Astrocyte of the hippocampus (primary cell): ENCODE measurements at regions not wholly inside any gene's neighbourhood (a gene's known extent, or its start where the extent isn't known, plus 50 kb on each side); places are given as distances from the start of the nearest gene placed in this dataset.

Experiments
- DNase-seq: peaks from one replicate; pipeline ENCODE4 v3.0.0; 2011; ENCODE audit warnings: low read depth, low spot score

DNA sequence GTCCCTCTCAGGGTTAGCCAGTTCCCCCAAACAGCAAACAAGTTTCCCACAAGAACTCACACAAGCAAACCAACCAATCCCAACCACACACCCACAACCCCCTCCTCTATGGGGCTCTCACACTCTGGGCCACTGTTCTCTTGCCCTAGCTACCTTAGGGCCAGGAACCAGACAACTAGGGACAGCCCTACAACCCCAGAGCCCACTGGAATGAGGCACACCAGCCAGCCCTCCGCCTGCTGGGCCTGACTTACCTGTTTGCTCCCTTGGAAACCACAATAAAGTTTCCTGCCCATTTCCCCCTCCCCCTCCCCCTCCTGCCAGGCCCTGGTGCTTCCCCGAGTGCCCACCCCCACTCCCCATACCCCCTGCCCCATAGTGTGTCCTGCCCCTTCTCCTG, 132.6 kb downstream of the WDR11 start:
- no peak for DNase-seq

GRCh38 chr10:120984221-120984620, 133.1 kb downstream of the WDR11 start:
- DNase-seq, result no peak

DNA sequence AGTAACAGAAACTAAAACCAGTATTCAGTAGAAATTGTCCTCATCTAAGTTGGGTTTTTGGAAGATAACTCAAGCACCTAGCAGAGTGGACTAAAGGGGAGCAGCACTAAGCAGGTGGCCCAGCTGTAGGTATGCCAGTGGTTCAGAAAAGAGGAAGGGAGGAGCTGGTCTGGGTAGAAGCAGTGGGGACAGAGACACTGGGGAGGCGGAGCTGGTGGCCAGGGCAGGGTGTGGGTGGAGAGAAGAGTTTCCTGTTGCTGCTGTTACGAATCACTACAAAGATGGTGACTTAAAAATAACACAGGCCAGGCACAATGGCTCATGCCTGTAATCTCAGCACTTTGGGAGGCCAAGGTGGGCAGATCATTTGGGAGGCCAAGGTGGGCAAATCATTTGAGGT, 136.2 kb downstream of the WDR11 start:
- no peak for DNase-seq

GRCh38 chr10:120988751-120989150, 137.6 kb downstream of the WDR11 start:
- DNase-seq, result no peak

- no peak for DNase-seq
Measured at GRCh38 chr10:120989279-120989678, 138.1 kb downstream of the WDR11 start.

DNA sequence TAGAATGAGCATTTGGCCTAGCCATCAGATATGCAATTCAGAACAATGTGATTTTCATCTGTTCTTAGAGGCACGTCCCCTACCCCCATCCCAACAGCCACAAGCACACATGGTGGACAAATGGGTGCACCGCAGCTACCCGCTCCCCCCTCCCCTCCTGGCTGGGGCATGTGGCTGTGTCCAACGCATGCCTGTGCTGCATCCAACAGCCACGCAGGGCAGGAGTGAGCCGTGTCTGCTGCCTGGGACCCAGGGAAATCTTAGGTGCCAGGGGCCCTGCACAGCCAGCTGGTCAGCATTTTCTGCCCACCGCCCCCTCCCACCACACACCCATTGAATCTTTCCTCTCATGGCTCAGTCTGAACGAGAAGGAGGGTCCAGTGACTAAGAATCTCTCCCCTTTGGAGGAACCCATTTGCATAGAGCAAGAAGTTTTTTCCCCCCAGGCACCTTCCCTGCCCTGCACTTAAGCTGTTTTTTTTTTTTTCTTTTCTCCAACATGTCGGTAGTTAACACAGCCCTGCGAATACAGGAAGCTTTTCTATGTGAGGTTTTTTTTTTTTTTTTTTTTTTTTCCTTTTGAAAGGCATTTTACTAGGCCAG, 138.9 kb downstream of the WDR11 start:
- no peak for DNase-seq

- no peak for DNase-seq
Measured at GRCh38 chr10:120990831-120991230, 139.7 kb downstream of the WDR11 start.

GRCh38 chr10:120993089-120993488, 141.9 kb downstream of the WDR11 start:
- no peak for DNase-seq

GRCh38 chr10:120995768-120996167, 144.6 kb downstream of the WDR11 start:
- DNase-seq, result no peak

DNA sequence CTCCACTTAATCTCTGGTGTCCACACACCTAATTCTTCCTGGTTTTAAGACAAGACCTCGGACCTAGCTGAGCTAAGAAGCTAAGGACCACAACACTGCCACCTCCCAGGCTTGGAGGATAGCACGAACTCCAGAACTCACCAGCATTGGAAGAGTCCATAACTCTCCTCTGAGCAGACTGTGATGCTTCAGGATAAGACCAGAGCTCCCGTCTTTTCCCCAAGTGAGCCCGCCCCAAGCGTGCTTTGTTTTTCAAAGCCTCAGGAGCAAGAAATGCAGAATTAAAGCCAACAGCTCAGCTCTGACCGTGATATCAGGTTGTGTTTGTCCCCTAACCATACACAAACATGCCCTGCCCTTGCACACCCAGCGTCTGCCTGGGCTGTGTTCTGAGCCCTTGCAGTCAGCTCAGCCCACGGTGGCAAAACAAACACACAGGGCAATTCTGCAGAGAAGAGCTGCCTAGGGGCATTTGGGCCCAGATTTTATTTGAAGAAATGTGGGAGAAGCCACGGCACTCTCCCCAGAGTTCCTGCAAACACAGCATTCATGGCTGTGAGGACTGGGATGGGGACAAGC, 145.4 kb downstream of the WDR11 start:
- DNase-seq, result no peak

GRCh38 chr10:120997313-120997712, 146.2 kb downstream of the WDR11 start:
- DNase-seq, result no peak

DNA sequence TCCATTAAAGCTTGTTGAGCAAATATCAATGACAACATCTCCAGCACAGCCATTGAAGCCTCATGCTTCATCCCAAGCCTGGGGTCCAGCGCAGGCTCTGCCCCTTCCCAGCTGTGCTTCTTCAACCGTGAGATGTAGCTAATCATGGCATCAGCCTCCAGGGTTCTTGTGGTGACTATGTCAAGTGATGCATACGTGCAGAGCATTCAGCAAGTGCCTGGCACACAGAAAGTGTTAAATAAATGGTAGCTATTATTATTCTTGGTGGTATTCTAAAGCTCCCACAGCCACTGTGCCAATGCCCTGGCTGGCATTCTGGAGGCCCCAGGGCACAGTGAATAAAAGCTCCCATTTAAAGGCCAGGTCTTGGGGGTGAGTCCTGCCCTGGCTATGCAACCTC, 146.6 kb downstream of the WDR11 start:
- DNase-seq, result no peak

DNA sequence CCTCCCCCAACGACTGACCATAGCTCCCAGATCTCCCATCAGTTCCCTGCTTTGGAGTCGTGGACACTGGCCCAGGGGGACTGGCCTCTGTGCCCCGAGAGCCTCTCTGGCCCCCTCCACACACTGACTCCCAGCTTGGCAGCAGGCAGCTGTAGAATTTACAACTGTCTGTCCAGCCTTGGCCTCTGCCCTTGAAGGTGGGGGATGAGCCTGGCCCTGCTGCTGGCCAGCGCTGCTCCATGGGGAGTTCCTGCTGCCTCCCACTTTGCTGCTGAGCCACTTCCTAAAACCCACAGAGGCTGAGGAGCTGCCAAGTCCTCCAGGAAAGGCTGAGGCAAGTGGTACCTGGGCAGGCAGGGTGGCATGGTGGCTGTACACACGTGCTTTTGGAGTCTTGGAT, 147.1 kb downstream of the WDR11 start:
- DNase-seq, result no peak

DNA sequence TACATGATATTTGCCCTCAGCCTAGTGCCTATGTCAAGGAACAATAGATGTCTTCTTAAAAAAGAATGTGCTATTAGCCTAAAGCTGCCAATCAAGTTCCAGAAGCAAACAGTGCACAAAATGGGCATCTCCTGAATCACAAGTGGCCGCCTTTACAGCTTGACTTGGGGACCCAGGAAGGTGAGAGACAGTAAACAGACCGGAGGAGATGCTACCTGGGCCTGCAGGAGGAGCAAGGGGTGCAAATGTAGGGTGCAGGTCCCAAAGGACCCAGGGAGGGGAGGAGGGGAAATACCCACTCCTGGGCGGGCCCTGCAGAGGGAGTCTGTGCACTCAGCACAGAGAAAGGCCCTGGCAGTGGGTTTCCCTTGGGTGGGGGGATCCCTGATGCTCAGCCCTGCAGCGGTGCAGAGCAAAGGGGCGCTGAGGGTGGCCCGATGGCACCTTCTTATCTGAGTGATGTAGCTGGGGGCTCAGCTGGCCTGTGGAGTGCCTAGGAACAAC, 147.7 kb downstream of the WDR11 start:
- no peak for DNase-seq

DNA sequence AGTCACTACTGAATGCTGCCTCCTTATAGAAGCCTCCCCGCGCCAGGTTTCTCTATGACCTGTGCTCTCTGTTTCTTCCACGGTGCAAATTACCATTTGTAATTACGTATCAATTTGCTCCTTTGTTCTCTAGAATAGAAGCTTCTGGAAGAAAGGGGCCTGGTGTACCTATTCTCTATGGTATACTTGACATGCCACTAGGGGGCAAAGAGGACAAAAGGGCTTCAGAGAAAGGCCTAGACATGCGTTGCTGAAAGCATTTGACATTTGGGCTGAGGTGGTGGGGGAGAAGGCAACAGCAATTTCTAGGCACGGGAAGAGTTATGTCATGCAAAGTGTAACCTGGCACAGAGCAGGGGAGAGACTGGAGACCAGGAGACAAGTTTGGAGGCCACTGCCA, 148.7 kb downstream of the WDR11 start:
- DNase-seq, result no peak

- no peak for DNase-seq
Measured at GRCh38 chr10:121002586-121003205, 151.5 kb downstream of the WDR11 start.

DNA sequence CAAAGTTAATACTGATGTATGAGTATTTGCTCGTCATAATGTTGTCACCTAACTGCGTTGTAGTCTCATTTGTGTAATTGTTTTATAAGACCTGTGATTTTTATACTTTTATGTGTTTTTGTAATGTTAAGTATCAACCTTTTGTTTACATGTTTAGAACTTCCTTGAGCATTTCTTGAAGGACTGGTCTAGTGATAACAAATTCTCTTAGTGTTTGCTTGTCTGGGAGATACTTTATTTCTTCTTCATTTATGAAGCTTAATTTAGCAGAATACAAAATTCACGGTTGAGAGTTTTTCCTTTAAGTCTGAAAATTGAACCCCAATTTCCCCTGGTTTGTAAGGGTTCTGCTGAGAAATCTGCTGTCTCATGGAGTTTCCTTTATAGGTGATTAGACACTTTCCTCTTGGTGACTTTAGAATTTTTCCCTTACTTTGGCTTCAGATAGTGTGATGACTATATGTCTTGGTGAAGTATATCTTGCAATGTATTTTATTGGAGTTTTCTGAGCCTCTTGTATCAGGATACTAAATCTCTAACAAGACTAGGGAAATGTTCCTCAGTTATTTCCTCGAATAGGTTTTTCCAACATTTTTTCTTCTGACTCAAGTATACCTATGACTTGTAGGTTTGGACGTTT, 154.9 kb downstream of the WDR11 start:
- no peak for DNase-seq

DNA sequence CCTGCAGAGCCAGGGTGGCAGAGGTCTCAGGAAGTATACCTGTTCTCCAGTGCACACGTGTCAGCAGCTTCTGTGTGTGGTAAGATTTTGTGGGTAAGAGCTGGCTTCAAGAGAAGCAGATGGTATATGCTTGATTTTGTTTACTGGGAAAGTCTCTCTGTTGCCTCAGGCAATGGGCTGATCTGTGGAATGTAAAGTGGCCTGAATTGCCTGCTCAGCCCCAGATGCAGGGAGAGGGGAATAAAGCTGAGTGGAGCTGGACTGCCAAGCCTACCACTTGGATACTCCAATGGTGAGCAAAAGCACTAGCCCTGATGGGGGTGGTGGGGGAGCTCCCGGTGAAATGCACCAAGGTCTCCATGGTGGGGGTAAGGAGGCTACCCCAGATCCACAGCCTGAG, 156.1 kb downstream of the WDR11 start:
- DNase-seq, result no peak

DNA sequence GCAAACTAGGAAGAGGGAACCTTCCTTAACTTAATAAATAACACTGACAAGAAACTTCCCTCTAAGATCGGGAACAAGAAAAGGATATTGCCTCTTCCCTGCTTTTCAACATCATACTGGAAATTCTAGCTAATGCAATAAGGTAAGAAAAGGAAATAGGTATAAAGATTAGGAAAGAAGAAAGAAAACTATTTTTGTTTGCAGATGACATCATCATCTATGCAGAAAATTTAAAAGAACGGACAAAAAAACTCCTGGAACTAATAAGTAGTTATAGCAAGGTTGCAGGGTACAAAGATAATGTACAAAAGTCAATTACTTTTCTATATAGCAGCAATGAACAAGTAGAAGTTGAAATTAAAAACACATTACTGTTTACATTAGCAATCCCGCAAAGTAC, 164.8 kb downstream of the WDR11 start:
- DNase-seq, result no peak

- no peak for DNase-seq
Measured at GRCh38 chr10:121024905-121025584, 173.9 kb downstream of the WDR11 start.

DNA sequence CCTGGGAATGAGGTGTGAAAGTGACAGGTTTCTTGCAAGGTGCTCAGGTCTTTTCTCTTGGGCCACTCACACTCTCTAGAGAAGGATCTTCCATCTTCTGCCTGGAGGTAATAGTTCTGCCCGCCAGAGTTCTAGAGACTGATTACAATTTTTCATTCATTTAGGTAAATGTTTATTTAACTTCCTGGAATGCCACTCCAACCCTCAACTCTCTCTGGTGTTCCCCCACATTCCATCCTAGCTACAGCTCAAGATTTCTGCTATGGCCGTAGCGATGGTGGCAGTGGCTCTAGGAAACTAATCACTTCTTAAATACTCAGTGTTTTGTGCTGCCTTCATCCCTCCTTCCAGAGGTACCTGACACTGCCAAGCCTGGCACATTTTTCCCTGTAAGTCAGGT, 174.6 kb downstream of the WDR11 start:
- no peak for DNase-seq

- no peak for DNase-seq
Measured at GRCh38 chr10:121027371-121027770, 176.2 kb downstream of the WDR11 start.
